Thyroid gland (tissue), 4 donors: ENCODE measurements at regions not wholly inside any gene's neighbourhood (a gene's known extent, or its start where the extent isn't known, plus 50 kb on each side); places are given as distances from the start of the nearest gene placed in this dataset.

Experiments
- CTCF ChIP-seq, 6 experiments: fragments of 200-600 bp in 3 of 6; fragments of 450-650 bp in 3 of 6; sonication (generic) in 3 of 6; IDR thresholded peaks; one replicate each; pipeline ENCODE4 v1.5.1; 2016 to 2019; ENCODE audit warnings: antibody characterized with exemption in 6 of 6, mild to moderate bottlenecking in 2 of 6, inconsistent platforms in 1 of 6, moderate library complexity in 1 of 6
- POLR2A ChIP-seq, 2 donors: fragments of 450-650 bp; IDR thresholded peaks; one replicate each; pipeline ENCODE4 v1.6.1; 2017; ENCODE audit warnings: antibody characterized with exemption in 2 of 2, mild to moderate bottlenecking in 2 of 2, moderate library complexity in 1 of 2

- TF ChIP-seq CTCF (IDR thresholded peaks at IDR 0.05) (no peak), POLR2A (IDR thresholded peaks at IDR 0.05) (no peak)
Observed at GRCh38 chr1:208668991-208669390, 424.8 kb upstream of the PLXNA2 start.
